Right forelimb (tissue), 1 donor: ENCODE measurements at regions not wholly inside any gene's neighbourhood (a gene's known extent, or its start where the extent isn't known, plus 50 kb on each side); places are given as distances from the start of the nearest gene placed in this dataset.

Experiments
- DNase-seq: peaks from one replicate; pipeline ENCODE4 v3.0.0-alpha.2; 2018

GRCh38 chr1:208803011-208803811, 559.0 kb upstream of the PLXNA2 start:
- DNase-seq, result no peak

- no peak for DNase-seq
Measured at GRCh38 chr1:208807446-208808127, 563.4 kb upstream of the PLXNA2 start.

- no peak for DNase-seq
Measured at GRCh38 chr1:208808301-208808700, 564.1 kb upstream of the PLXNA2 start.

- no peak for DNase-seq
Measured at GRCh38 chr1:208809876-208810275, 565.7 kb upstream of the PLXNA2 start.

- DNase-seq, result no peak
Measured at GRCh38 chr1:208818770-208819445, 574.7 kb upstream of the PLXNA2 start.

- DNase-seq, result no peak
Measured at GRCh38 chr1:208820580-208821212, 576.5 kb upstream of the PLXNA2 start.

- no peak for DNase-seq
Measured at GRCh38 chr1:208821939-208822338, 577.8 kb upstream of the PLXNA2 start.

- DNase-seq, result no peak
Measured at GRCh38 chr1:208825300-208825699, 581.1 kb upstream of the PLXNA2 start.

GRCh38 chr1:208829595-208829994, 585.4 kb upstream of the PLXNA2 start:
- no peak for DNase-seq

- no peak for DNase-seq
Measured at GRCh38 chr1:208834381-208835096, 590.4 kb upstream of the PLXNA2 start.

- no peak for DNase-seq
Measured at GRCh38 chr1:208835097-208835463, 590.9 kb upstream of the PLXNA2 start.

GRCh38 chr1:208835781-208836180, 591.6 kb upstream of the PLXNA2 start:
- no peak for DNase-seq

GRCh38 chr1:208837242-208837641, 593.1 kb upstream of the PLXNA2 start:
- DNase-seq, result no peak

GRCh38 chr1:208841436-208841835, 597.3 kb upstream of the PLXNA2 start:
- no peak for DNase-seq

- DNase-seq, result no peak
Measured at GRCh38 chr1:208842451-208842850, 598.3 kb upstream of the PLXNA2 start.

GRCh38 chr1:208844158-208844557, 600.0 kb upstream of the PLXNA2 start:
- DNase-seq, result no peak

GRCh38 chr1:208848854-208849253, 604.7 kb upstream of the PLXNA2 start:
- no peak for DNase-seq

- no peak for DNase-seq
Measured at GRCh38 chr1:208850442-208850841, 606.3 kb upstream of the PLXNA2 start.

GRCh38 chr1:208851366-208851765, 607.2 kb upstream of the PLXNA2 start:
- DNase-seq, result no peak

GRCh38 chr1:208852911-208853310, 608.7 kb upstream of the PLXNA2 start:
- DNase-seq, result no peak

- no peak for DNase-seq
Measured at GRCh38 chr1:208855403-208855802, 611.2 kb upstream of the PLXNA2 start.

- no peak for DNase-seq
Measured at GRCh38 chr1:208857465-208857864, 613.3 kb upstream of the PLXNA2 start.

- no peak for DNase-seq
Measured at GRCh38 chr1:208858738-208859137, 614.6 kb upstream of the PLXNA2 start.
